ENCODE measurements at regions not wholly inside any gene's neighbourhood (a gene's known extent, or its start where the extent isn't known, plus 50 kb on each side); places are given as distances from the start of the nearest gene placed in this dataset.

DNA sequence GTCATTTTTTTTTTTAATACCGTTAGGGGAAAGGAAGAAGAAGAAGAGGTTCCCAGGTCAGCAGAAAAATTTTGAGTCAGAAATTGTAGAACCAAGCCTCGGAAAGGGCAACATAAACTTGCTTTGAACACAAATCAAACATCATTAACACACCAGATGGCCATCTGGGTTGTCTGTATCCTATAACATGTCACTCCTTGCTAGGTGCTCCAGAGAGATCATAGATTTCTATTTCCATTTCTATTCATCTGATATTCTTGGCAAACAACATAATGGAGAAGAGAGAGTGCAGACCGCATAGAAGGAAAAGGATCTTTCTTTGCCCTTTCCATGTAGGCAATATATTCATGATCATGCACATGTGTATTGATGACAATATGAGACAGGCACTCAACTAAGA lies 129.5 kb upstream of the STT3B start:
- Histone ChIP-seq H3K27me3 (ENCODE audit: insufficient read depth, low read length) (no peaks in the 10 kb centered on the region), H4K20me1 (ENCODE audit: insufficient read depth) (no peaks in the 10 kb centered on the region), H3K36me3 (ENCODE audit: control insufficient read depth in 1 of 2, insufficient read depth in 2 of 2, low read length in 2 of 2) (no peaks in the 10 kb centered on the region), H3K4me2 (ENCODE audit: low read length) (no peak overlapping the region), H3K9me3 (ENCODE audit: control insufficient read depth in 1 of 2, insufficient read depth in 1 of 2, low read depth in 1 of 2, low read length in 2 of 2) (no peaks in the 10 kb centered on the region), H3K27ac (ENCODE audit: low read depth, low read length) (no peak overlapping the region), H2AFZ (ENCODE audit: low read depth, low read length, poor library complexity, severe bottlenecking) (no peak overlapping the region), H3K4me1 (ENCODE audit: control insufficient read depth in 1 of 2, insufficient read depth in 2 of 2, low read length in 2 of 2) (no peaks in the 10 kb centered on the region), H3K9ac (ENCODE audit: low read length) (no peak overlapping the region), H3K79me2 (ENCODE audit: insufficient read depth, low read length) (no peaks in the 10 kb centered on the region), H3K9me2 (ENCODE audit: insufficient read depth) (no peaks in the 10 kb centered on the region), H3K4me3 (replicated peaks in 1 of 2; ENCODE audit: low read depth in 1 of 2, low read length in 2 of 2) (no peak overlapping the region)
- ChIA-PET RAD21 (ENCODE audit: low non-redundant PET in 1 of 2, low total read pairs in 2 of 2, uncharacterized antibody in 2 of 2, unreplicated experiment in 2 of 2) (no interaction called here), POLR2A (no interaction called here), CTCF (no interaction called here)
- DNase-seq (ENCODE audit: low read depth, low spot score), result no peak
- intact Hi-C loops (cut with micrococcal nuclease), result no loop called here
- no peak for TF ChIP-seq CBX3 (IDR thresholded peaks at IDR 0.05; ENCODE audit: low read depth)
- TF ChIP-seq YY1 (IDR thresholded peaks at IDR 0.05; ENCODE audit: extremely low read depth, insufficient replicate concordance, low read depth, low read length), result no peak
- TF ChIP-seq FOSL1 (IDR thresholded peaks at IDR 0.05; ENCODE audit: low read depth), result no peak
- TF ChIP-seq POLR2A (IDR thresholded peaks at IDR 0.05; ENCODE audit: borderline replicate concordance, extremely low read depth, insufficient read depth, insufficient read length), result no peak
- no peak for TF ChIP-seq SP1 (IDR thresholded peaks at IDR 0.05; ENCODE audit: low read depth)
- TF ChIP-seq RAD21 (IDR thresholded peaks at IDR 0.05; ENCODE audit: low read depth), result no peak
- TF ChIP-seq, protein P1, sequence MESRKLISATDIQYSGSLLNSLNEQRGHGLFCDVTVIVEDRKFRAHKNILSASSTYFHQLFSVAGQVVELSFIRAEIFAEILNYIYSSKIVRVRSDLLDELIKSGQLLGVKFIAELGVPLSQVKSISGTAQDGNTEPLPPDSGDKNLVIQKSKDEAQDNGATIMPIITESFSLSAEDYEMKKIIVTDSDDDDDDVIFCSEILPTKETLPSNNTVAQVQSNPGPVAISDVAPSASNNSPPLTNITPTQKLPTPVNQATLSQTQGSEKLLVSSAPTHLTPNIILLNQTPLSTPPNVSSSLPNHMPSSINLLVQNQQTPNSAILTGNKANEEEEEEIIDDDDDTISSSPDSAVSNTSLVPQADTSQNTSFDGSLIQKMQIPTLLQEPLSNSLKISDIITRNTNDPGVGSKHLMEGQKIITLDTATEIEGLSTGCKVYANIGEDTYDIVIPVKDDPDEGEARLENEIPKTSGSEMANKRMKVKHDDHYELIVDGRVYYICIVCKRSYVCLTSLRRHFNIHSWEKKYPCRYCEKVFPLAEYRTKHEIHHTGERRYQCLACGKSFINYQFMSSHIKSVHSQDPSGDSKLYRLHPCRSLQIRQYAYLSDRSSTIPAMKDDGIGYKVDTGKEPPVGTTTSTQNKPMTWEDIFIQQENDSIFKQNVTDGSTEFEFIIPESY (IDR thresholded peaks at IDR 0.05; ENCODE audit: extremely low read depth, insufficient replicate concordance, low read length), result no peak
- TF ChIP-seq ELF1 (IDR thresholded peaks at IDR 0.05; ENCODE audit: borderline replicate concordance, low read depth), result no peak
- TF ChIP-seq EZH2 (IDR thresholded peaks at IDR 0.05), result no peak
- TF ChIP-seq CEBPB (IDR thresholded peaks at IDR 0.05; ENCODE audit: low read depth), result no peak
- no TSS peak for BruUV-seq (replicated peaks)
- ATAC-seq, result no peak

DNA sequence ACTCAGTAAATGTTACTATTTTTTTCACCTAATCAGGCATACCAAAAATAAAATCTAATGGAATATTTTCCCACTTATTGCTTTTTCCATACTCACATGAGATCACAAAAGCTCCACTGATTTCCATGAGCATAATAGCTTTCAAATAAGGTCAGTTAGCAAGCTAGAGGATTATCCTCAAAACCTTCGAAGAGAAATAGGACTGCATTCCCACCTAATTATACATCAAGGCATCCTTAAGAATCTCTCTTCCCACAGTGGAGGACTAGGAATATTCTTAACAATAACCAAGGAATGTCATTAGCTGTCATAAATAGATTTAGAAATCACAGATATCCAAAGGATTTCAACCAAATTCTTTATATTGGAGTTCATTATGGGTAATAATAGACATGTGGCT lies 127.9 kb upstream of the STT3B start:
- no peaks in the 10 kb centered on the region for H3K36me3 ChIP-seq (ENCODE audit: control insufficient read depth in 1 of 2, insufficient read depth in 2 of 2, low read length in 2 of 2)
- no peaks in the 10 kb centered on the region for H4K20me1 ChIP-seq (ENCODE audit: insufficient read depth)
- H3K4me3 ChIP-seq (replicated peaks in 1 of 2; ENCODE audit: low read depth in 1 of 2, low read length in 2 of 2), result no peak overlapping the region
- ChIA-PET RAD21 (ENCODE audit: low non-redundant PET in 1 of 2, low total read pairs in 2 of 2, uncharacterized antibody in 2 of 2, unreplicated experiment in 2 of 2) (no interaction called here), POLR2A (no interaction called here), CTCF (no interaction called here)
- no peak for TF ChIP-seq CBX3 (IDR thresholded peaks at IDR 0.05; ENCODE audit: low read depth)
- TF ChIP-seq SP1 (IDR thresholded peaks at IDR 0.05; ENCODE audit: low read depth), result no peak
- TF ChIP-seq EZH2 (IDR thresholded peaks at IDR 0.05), result no peak
- no peak for TF ChIP-seq ZFX (IDR thresholded peaks at IDR 0.05)
- TF ChIP-seq POLR2A (IDR thresholded peaks at IDR 0.05; ENCODE audit: borderline replicate concordance, extremely low read depth, insufficient read depth, insufficient read length), result no peak
- TF ChIP-seq, protein P2, sequence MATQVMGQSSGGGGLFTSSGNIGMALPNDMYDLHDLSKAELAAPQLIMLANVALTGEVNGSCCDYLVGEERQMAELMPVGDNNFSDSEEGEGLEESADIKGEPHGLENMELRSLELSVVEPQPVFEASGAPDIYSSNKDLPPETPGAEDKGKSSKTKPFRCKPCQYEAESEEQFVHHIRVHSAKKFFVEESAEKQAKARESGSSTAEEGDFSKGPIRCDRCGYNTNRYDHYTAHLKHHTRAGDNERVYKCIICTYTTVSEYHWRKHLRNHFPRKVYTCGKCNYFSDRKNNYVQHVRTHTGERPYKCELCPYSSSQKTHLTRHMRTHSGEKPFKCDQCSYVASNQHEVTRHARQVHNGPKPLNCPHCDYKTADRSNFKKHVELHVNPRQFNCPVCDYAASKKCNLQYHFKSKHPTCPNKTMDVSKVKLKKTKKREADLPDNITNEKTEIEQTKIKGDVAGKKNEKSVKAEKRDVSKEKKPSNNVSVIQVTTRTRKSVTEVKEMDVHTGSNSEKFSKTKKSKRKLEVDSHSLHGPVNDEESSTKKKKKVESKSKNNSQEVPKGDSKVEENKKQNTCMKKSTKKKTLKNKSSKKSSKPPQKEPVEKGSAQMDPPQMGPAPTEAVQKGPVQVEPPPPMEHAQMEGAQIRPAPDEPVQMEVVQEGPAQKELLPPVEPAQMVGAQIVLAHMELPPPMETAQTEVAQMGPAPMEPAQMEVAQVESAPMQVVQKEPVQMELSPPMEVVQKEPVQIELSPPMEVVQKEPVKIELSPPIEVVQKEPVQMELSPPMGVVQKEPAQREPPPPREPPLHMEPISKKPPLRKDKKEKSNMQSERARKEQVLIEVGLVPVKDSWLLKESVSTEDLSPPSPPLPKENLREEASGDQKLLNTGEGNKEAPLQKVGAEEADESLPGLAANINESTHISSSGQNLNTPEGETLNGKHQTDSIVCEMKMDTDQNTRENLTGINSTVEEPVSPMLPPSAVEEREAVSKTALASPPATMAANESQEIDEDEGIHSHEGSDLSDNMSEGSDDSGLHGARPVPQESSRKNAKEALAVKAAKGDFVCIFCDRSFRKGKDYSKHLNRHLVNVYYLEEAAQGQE (IDR thresholded peaks at IDR 0.05; ENCODE audit: low read depth), result no peak
- TF ChIP-seq RAD21 (IDR thresholded peaks at IDR 0.05; ENCODE audit: low read depth), result no peak
- TF ChIP-seq EZH2phosphoT487 (IDR thresholded peaks at IDR 0.05; ENCODE audit: borderline replicate concordance), result no peak
- TF ChIP-seq ATF3 (IDR thresholded peaks at IDR 0.05), result no peak
- TF ChIP-seq ELF1 (IDR thresholded peaks at IDR 0.05; ENCODE audit: borderline replicate concordance, low read depth), result no peak
- TF ChIP-seq POLR2AphosphoS5 (IDR thresholded peaks at IDR 0.05; ENCODE audit: low read depth, low read length), result no peak
- H3K27me3 ChIP-seq (ENCODE audit: insufficient read depth, low read length), result no peaks in the 10 kb centered on the region
- BruUV-seq (replicated peaks), result no TSS peak
- DNase-seq (ENCODE audit: low read depth, low spot score), result no peak
- H3K9ac ChIP-seq (ENCODE audit: low read length), result no peak overlapping the region
- no peak for ATAC-seq
- intact Hi-C loops (cut with micrococcal nuclease), result no loop called here
- H2AFZ ChIP-seq (ENCODE audit: low read depth, low read length, poor library complexity, severe bottlenecking), result no peak overlapping the region
- H3K9me3 ChIP-seq (ENCODE audit: control insufficient read depth in 1 of 2, insufficient read depth in 1 of 2, low read depth in 1 of 2, low read length in 2 of 2), result no peaks in the 10 kb centered on the region
- no peaks in the 10 kb centered on the region for H3K4me1 ChIP-seq (ENCODE audit: control insufficient read depth in 1 of 2, insufficient read depth in 2 of 2, low read length in 2 of 2)
- H3K4me2 ChIP-seq (ENCODE audit: low read length), result no peak overlapping the region
- no peaks in the 10 kb centered on the region for H3K79me2 ChIP-seq (ENCODE audit: insufficient read depth, low read length)
- no peaks in the 10 kb centered on the region for H3K9me2 ChIP-seq (ENCODE audit: insufficient read depth)
- no peak overlapping the region for H3K27ac ChIP-seq (ENCODE audit: low read depth, low read length)

Measured in HCT116 (cell line).